Colonic mucosa (tissue), 4 donors: ENCODE measurements at regions not wholly inside any gene's neighbourhood (a gene's known extent, or its start where the extent isn't known, plus 50 kb on each side); places are given as distances from the start of the nearest gene placed in this dataset.

Experiments
- DNase-seq: peaks from one replicate; pipeline ENCODE4 v3.0.0-alpha.2; 2020
- H3K27ac ChIP-seq: fragments of 200-600 bp; one replicate; pipeline ENCODE4 v1.8.0; 2021
- H3K27me3 ChIP-seq: fragments of 200-600 bp; one replicate; pipeline ENCODE4 v1.8.0; 2021
- H3K36me3 ChIP-seq: fragments of 200-600 bp; one replicate; pipeline ENCODE4 v1.8.0; 2021
- H3K4me1 ChIP-seq: fragments of 200-600 bp; one replicate; pipeline ENCODE4 v1.8.0; 2021; ENCODE audit warnings: mild to moderate bottlenecking
- H3K4me3 ChIP-seq: fragments of 200-600 bp; one replicate; pipeline ENCODE4 v1.8.0; 2021
- H3K9ac ChIP-seq, 2 donors: one replicate each; pipeline ENCODE4 v1.7.0; 2013; ENCODE audit warnings: control low read depth in 2 of 2, low read depth in 2 of 2, low read length in 2 of 2
- H3K9me3 ChIP-seq: fragments of 200-600 bp; one replicate; pipeline ENCODE4 v1.8.0; 2021
- CTCF ChIP-seq: fragments of 200-600 bp; IDR thresholded peaks from one replicate; pipeline ENCODE4 v1.8.0; 2022; ENCODE audit warnings: antibody characterized with exemption, mild to moderate bottlenecking
- intact Hi-C: fragments of 100-400 bp; cut with DNase I; formaldehyde crosslinking; loops from one replicate; pipeline ENCODE4 v1.14.1; 2022
- donor health status: healthy.
- donor health status: DM: no; HTN: no; CAD: no.
- donor health status: DM: no; HTN: no; CAD: no.

DNA sequence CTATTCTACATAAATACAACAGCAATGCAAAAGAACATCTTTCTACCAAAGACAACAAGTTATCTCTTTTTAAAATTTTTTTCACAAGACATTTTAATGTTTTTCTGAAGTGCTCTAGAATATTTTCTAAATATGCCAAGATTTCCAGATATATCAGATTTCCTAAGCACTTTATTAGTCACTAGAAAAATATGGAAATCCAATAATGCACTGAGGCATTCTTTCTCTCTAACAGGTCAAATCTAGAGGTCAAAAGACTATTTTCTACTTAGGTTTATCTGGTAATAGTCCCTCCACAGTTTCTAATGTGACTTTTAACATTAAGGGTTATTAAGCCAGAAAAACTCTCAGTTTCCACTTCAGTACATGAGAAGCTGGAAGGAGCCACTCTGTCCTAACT, 1041.2 kb upstream of the INTU start:
- H3K27me3 ChIP-seq: no peaks in the 10 kb centered on the region
- H3K36me3 ChIP-seq: no peaks in the 10 kb centered on the region
- H3K4me1 ChIP-seq: no peaks in the 10 kb centered on the region
- DNase-seq: no peak
- no peak overlapping the region for H3K27ac ChIP-seq
- TF ChIP-seq CTCF: no peak
- H3K4me3 ChIP-seq: no peak overlapping the region
- intact Hi-C loops: no loop called here
- no peak overlapping the region for H3K9ac ChIP-seq
- no peaks in the 10 kb centered on the region for H3K9me3 ChIP-seq

GRCh38 chr4:126592088-126592487, 1040.7 kb upstream of the INTU start:
- H3K4me1 ChIP-seq: no peaks in the 10 kb centered on the region
- no peak for DNase-seq
- H3K27ac ChIP-seq: no peak overlapping the region
- no peak overlapping the region for H3K4me3 ChIP-seq
- no peak overlapping the region for H3K9ac ChIP-seq
- H3K36me3 ChIP-seq: no peaks in the 10 kb centered on the region
- intact Hi-C loops: no loop called here
- no peaks in the 10 kb centered on the region for H3K9me3 ChIP-seq
- no peak for TF ChIP-seq CTCF
- H3K27me3 ChIP-seq: no peaks in the 10 kb centered on the region

DNA sequence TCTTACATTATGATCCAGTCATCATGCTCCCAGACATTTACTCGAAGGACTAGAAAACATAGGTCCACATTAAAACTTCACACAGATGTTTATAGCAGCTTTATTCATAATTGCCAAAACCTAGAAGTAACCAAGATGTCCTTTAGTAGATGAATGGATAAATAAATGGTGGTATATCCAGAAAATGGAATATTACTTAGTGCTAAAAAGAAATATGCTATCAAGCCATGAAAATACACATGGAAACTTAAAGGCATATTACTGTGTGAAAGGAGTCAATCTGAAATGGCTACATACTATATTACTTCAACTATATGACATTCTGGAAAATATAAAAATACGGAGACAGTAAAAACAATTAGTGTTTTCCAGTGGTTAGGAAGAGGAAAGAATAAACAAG, 1039.1 kb upstream of the INTU start:
- no peaks in the 10 kb centered on the region for H3K36me3 ChIP-seq
- H3K9ac ChIP-seq: no peak overlapping the region
- no peak overlapping the region for H3K4me3 ChIP-seq
- H3K9me3 ChIP-seq: no peaks in the 10 kb centered on the region
- DNase-seq: no peak
- no peak overlapping the region for H3K27ac ChIP-seq
- H3K4me1 ChIP-seq: no peaks in the 10 kb centered on the region
- H3K27me3 ChIP-seq: no peaks in the 10 kb centered on the region
- TF ChIP-seq CTCF: no peak
- intact Hi-C loops: no loop called here

GRCh38 chr4:126595643-126596042, 1037.1 kb upstream of the INTU start:
- TF ChIP-seq CTCF: no peak
- intact Hi-C loops: no loop called here
- H3K9ac ChIP-seq: no peak overlapping the region
- H3K9me3 ChIP-seq: no peaks in the 10 kb centered on the region
- H3K27me3 ChIP-seq: no peaks in the 10 kb centered on the region
- no peak overlapping the region for H3K27ac ChIP-seq
- DNase-seq: no peak
- H3K4me3 ChIP-seq: no peak overlapping the region
- no peaks in the 10 kb centered on the region for H3K36me3 ChIP-seq
- H3K4me1 ChIP-seq: no peaks in the 10 kb centered on the region

DNA sequence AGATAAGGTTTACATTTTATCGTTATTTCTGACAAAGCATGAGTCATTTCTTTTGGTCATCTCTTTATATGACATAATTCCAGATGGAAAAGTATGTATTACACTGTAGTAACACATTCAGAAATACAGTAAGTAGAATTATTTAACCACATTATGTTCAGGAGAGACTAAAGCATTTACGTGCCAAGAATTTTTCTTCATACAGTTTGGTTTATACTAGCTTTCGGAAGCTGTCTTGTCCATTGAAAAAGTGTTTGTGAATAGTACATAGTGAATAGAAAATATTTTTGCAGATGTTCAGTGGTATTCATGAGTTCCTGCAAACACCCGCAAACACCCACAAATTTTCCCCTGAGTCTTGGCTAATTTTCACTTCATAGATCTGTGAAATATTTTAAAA, 1033.0 kb upstream of the INTU start:
- DNase-seq: no peak
- Histone ChIP-seq H3K4me3 (no peak overlapping the region), H3K9me3 (no peaks in the 10 kb centered on the region), H3K9ac (no peak overlapping the region), H3K36me3 (no peaks in the 10 kb centered on the region), H3K27ac (no peak overlapping the region), H3K27me3 (no peaks in the 10 kb centered on the region), H3K4me1 (no peaks in the 10 kb centered on the region)
- no peak for TF ChIP-seq CTCF
- intact Hi-C loops: loop anchor here (10.0 kb wide), 1 partner anchor 1285 kb away; the partner anchor contains the start of gene FAT4

- intact Hi-C loops: loop anchor here (10.0 kb wide), 1 partner anchor 1288 kb away; the partner anchor contains the start of gene FAT4
- H3K9ac ChIP-seq: no peak overlapping the region
- H3K36me3 ChIP-seq: no peaks in the 10 kb centered on the region
- no peak overlapping the region for H3K4me3 ChIP-seq
- TF ChIP-seq CTCF: no peak
- DNase-seq: no peak
- no peak overlapping the region for H3K27ac ChIP-seq
- H3K4me1 ChIP-seq: no peaks in the 10 kb centered on the region
- no peaks in the 10 kb centered on the region for H3K27me3 ChIP-seq
- H3K9me3 ChIP-seq: no peaks in the 10 kb centered on the region
Measured at GRCh38 chr4:126603210-126603609, 1029.5 kb upstream of the INTU start.
